RWPE1 (cell line): ENCODE measurements at regions not wholly inside any gene's neighbourhood (a gene's known extent, or its start where the extent isn't known, plus 50 kb on each side); places are given as distances from the start of the nearest gene placed in this dataset.

Experiments used
- CTCF ChIA-PET: fragments of 350-600 bp; sonication (Branson Sonifier 250); formaldehyde crosslinking; extraction: SDS; loops from one replicate; lab custom pipeline; 2021; lab: Yijun Ruan, JAX
- POLR2A ChIA-PET: fragments of 400-600 bp; formaldehyde crosslinking; extraction: SDS; loops from one replicate; lab custom pipeline; 2020; ENCODE audit warnings: antibody characterized with exemption; ENCODE audit not compliant: low non-redundant PET; lab: Yijun Ruan, JAX
- DNase-seq: peaks from one replicate; pipeline ENCODE4 v3.0.0; 2012; ENCODE audit warnings: low spot score
- H3K27ac ChIP-seq: fragments of 450-650 bp; 2 replicates; pipeline ENCODE4 v1.5.1; 2017
- TF ChIP-seq, protein P1 (sequence below): fragments of 450-650 bp; conservative IDR thresholded peaks from 2 replicates; pipeline ENCODE4 v1.5.1; 2017; ENCODE audit warnings: low read depth, mild to moderate bottlenecking

DNA sequence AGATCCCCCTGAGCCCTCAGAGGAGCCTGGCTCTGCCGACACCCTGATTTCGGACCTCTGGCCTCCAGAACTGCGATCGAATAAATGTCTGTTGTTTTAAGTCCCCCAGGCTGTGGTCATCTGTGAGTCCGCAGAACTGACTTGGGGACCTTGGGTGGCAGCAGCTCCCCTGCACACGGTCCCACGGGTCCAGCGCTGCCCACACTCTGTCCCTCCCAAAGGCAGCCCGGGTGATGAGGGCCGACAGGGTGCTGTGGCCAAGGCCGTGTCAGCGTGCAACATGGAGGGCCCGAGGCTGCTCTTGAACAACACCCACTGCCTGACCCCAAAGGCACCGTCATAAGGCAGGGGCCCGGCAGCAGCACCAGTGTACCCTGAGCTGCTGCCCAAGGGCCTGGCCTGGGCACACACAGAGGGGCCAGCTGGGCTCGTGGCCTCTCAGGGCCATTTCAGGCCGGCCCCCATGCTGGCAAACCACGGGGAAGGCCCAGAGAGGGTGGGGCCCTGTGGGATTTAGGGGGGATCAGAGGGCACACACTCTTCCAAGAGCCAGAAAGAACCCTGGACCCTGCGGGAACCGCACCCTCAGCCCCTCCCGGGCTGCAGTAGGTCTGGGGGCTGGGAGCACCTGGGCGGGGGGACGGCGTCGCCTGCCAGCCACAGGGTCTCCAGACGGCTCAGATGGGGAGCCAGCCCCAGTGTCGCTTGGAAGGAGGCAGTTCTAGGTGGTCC, 77.1 kb upstream of the PRR5 start:
- no peak for DNase-seq
- TF ChIP-seq, protein P1, sequence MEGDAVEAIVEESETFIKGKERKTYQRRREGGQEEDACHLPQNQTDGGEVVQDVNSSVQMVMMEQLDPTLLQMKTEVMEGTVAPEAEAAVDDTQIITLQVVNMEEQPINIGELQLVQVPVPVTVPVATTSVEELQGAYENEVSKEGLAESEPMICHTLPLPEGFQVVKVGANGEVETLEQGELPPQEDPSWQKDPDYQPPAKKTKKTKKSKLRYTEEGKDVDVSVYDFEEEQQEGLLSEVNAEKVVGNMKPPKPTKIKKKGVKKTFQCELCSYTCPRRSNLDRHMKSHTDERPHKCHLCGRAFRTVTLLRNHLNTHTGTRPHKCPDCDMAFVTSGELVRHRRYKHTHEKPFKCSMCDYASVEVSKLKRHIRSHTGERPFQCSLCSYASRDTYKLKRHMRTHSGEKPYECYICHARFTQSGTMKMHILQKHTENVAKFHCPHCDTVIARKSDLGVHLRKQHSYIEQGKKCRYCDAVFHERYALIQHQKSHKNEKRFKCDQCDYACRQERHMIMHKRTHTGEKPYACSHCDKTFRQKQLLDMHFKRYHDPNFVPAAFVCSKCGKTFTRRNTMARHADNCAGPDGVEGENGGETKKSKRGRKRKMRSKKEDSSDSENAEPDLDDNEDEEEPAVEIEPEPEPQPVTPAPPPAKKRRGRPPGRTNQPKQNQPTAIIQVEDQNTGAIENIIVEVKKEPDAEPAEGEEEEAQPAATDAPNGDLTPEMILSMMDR: no peak
- CTCF ChIA-PET: interaction anchor here (0.7 to 3.2 kb wide), 7 partner anchors 414 to 648 kb away, joined by 3 to 24 read pairs (median 4); no protein-coding TSS in a partner anchor
- POLR2A ChIA-PET: no interaction called here
- H3K27ac ChIP-seq: no peak overlapping the region

DNA sequence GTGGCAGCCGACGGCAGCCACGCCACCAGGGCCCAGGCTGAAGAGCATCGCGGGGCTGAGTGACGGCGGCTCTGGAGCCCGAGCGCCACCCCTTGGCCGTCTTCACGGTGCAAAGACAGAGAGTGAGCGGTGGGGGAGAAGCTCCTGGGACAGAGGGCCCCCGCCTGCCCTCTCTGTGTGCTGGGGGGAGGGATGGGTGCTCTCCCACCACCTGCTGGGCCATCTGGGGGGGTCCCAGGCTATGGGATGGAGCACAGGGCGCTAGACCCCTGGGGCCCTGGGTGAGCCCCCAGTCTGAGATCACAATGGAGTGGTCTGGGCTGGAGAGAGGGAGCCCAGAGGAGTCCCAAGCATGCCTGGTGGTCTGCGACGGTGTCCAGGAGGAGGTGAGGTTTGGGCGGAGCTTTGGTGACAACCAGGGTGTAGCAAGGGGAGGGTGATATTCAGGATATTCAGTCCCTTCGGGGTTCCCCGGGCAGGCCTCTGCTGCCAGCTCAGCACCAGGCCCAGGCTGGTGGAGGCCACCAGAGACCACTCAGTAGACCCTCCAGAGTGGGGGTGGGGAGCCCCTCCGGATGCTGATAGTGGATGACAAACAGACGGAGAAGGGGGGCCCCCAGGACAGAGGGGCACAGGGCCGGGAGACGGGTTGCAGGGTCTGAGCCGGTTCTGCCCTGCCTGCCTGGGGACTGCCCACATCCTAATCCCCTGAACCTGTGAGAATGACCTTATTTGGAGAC, 78.1 kb upstream of the PRR5 start:
- peak; percentile 16 for DNase-seq
- TF ChIP-seq, protein P1: peak; percentile 74
- POLR2A ChIA-PET: no interaction called here

DNA sequence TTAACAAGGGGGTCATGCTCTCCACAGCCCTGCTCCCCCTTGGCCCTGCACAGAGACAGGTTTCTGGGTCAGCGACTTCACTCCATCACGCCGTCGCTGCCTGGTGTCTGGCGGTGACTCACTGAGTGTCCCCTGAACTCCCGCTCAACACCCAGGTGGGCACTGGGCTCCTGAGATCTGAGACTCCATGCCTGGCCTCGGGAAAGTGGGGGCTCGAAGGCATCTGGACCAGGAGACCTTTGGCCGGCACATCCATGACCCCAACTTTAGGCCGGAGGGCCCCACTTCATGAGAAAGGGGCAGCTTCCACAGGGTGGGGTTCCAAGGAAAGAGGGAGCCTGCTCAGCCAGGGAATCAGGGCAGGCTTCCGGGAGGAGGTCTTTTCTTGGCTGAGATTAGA, 79.3 kb upstream of the PRR5 start:
- POLR2A ChIA-PET: no interaction called here

More for the DNA sequence above, 78.1 kb upstream of the PRR5 start:
- CTCF ChIA-PET: interaction anchor here (0.5 to 1.4 kb wide), 9 partner anchors 249 to 845 kb away, joined by 3 to 5 read pairs (median 4); no protein-coding TSS in a partner anchor
- H3K27ac ChIP-seq: no peak overlapping the region

DNA sequence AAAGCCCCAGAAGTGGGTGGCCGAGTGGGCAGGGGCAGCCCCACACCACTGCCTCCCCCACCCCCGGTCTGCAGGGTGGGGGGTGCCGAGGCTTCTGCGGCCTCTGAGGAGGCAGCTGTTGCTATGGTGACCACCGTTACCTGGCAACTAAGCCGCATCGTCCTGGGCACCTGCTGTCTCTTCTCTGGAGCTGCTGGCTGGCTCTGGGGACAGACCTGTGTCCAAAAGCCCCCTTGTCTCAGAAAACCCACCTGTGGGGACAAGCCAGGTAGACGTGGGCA, 79.9 kb upstream of the PRR5 start:
- CTCF ChIA-PET: no interaction called here
- DNase-seq: no peak
- POLR2A ChIA-PET: no interaction called here

More for the DNA sequence above, 79.3 kb upstream of the PRR5 start:
- H3K27ac ChIP-seq: no peak overlapping the region
- TF ChIP-seq, protein P1: no peak
- DNase-seq: no peak
- CTCF ChIA-PET: no interaction called here

DNA sequence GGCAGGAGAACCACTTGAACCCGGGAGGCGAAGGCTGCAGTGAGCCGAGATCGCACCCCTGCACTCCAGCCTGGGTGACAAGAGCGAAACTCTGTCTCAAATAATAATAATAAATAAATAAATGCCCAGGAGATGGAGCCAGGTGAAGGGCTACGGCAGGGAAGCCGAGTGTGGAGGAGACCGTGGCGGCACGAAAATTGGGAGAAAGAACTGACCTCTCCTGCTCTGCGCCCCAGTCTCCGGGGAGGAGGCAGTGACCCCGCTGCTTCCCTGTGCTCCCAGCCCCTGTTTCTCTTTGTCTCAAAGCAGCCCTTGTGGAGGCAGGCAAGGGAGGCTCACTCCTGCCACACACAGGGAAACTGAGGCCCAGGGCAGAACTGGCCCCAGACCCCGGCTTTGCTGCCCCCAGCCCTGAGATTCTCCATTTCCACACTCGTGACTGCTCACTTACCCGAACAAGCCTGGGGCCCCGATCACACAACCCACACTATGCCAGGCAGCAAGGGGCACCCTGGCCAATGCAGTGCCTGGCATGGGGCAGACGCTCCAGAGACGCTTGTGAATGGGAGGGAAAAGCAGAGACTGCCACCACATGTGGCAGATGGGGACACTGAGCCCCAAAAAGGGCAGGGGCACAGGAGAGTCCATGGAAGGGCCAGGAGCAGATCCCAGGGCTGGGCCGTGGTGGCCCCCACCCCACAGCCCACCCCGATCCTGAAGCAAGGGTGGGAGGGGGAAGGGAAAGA, 80.4 kb upstream of the PRR5 start:
- TF ChIP-seq, protein P1: no peak
- no peak overlapping the region for H3K27ac ChIP-seq
- no peak for DNase-seq
- POLR2A ChIA-PET: no interaction called here
- CTCF ChIA-PET: interaction anchor here (0.7 kb wide), 1 partner anchor 63 kb away, joined by 3 read pairs; no protein-coding TSS in a partner anchor

More for the DNA sequence above, 79.9 kb upstream of the PRR5 start:
- no peak overlapping the region for H3K27ac ChIP-seq
- TF ChIP-seq, protein P1: no peak

DNA sequence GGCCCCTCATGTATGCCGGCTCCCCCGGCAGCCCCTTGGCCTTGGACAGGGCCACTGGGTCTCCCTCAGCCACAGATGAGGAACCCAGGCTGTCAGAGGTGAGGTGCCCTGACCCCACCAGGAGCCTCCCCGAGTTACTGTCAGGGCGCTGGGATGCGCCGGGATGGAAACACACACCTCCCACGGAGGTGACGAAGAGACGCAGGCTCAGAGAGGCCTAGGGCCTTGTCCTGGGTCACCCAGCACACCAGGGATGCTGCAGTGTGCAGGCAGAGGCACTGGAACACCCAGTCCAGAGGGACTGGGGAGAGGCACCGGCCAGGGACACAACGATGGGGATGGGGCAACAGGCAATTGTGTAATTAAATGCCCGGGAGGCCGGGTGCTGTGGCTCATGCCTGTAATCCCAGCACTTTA, 81.2 kb upstream of the PRR5 start:
- TF ChIP-seq, protein P1: no peak
- H3K27ac ChIP-seq: no peak overlapping the region
- no peak for DNase-seq
- CTCF ChIA-PET: interaction anchor here (0.7 kb wide), 1 partner anchor 64 kb away, joined by 3 read pairs; no protein-coding TSS in a partner anchor
- POLR2A ChIA-PET: no interaction called here
